ENCODE measurements at regions not wholly inside any gene's neighbourhood (a gene's known extent, or its start where the extent isn't known, plus 50 kb on each side); places are given as distances from the start of the nearest gene placed in this dataset.

DNA sequence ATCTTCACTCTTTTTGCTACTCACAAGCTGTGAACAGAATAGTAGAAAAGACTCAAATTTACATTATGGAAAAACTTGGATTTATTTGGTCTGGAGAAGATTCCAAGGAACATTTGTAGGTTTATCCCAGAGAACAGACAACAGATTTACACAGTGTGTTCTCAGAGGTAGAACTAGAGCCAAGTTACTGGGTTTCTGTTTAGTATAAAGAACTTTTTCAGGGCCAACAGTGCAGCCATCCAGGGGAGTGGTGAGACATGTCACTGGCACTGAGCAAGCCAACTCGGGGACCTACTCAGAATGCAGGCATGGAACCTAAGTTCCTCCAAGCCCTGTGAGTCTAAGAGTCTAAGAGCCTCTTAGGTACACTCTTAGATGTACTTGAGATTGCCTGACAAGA, 142.6 kb downstream of the OMA1 start:
- Histone ChIP-seq H3K27ac (ENCODE audit: low read length) (no peak overlapping the region), H3K36me3 (ENCODE audit: low read depth, low read length) (no peaks in the 10 kb centered on the region), H3K4me1 (ENCODE audit: insufficient read depth, low read length) (no peaks in the 10 kb centered on the region), H3F3A (ENCODE audit: low read length, unreplicated experiment) (no peaks in the 10 kb centered on the region), H3K4me2 (ENCODE audit: low read length) (no peak overlapping the region), H3K9ac (ENCODE audit: low read length) (no peak overlapping the region), H2AFZ (ENCODE audit: low read length) (no peak overlapping the region), H4K20me1 (ENCODE audit: low read length) (no peaks in the 10 kb centered on the region), H3K9me3 (ENCODE audit: low read length) (no peaks in the 10 kb centered on the region), H3K9me2 (replicated peaks; ENCODE audit: low read length) (no peaks in the 10 kb centered on the region), H3K27me3 (ENCODE audit: low read length) (peaks cover 46% of the 10 kb centered on the region), H3K4me3 (ENCODE audit: low read length) (no peak overlapping the region), H3K79me2 (ENCODE audit: low read length) (no peaks in the 10 kb centered on the region)
- TF ChIP-seq CTCF (conservative IDR thresholded peaks at IDR 0.05; ENCODE audit: low read depth, low read length) (no peak), EZH2phosphoT487 (IDR thresholded peaks at IDR 0.05; ENCODE audit: borderline replicate concordance, low read length) (no peak), EZH2 (IDR thresholded peaks at IDR 0.05; ENCODE audit: low read length, unreplicated experiment) (no peak)
- BruUV-seq (replicated peaks): no TSS peak
- no peak for ATAC-seq
- no peak for DNase-seq
- ChIA-PET CTCF (no interaction called here), POLR2A (ENCODE audit: unreplicated experiment) (no interaction called here)
- intact Hi-C loops (cut with micrococcal nuclease): no loop called here

GRCh38 chr1:58402444-58402843, 144.1 kb downstream of the OMA1 start:
- intact Hi-C loops (cut with micrococcal nuclease): no loop called here
- Histone ChIP-seq H3K9me2 (replicated peaks; ENCODE audit: low read length) (no peaks in the 10 kb centered on the region), H3K27ac (ENCODE audit: low read length) (no peak overlapping the region), H3K36me3 (ENCODE audit: low read depth, low read length) (no peaks in the 10 kb centered on the region), H3K4me2 (ENCODE audit: low read length) (no peak overlapping the region), H3K27me3 (ENCODE audit: low read length) (peaks cover 35% of the 10 kb centered on the region), H3K9me3 (ENCODE audit: low read length) (no peaks in the 10 kb centered on the region), H3K4me1 (ENCODE audit: insufficient read depth, low read length) (no peaks in the 10 kb centered on the region), H2AFZ (ENCODE audit: low read length) (no peak overlapping the region), H3F3A (ENCODE audit: low read length, unreplicated experiment) (no peaks in the 10 kb centered on the region), H4K20me1 (ENCODE audit: low read length) (no peaks in the 10 kb centered on the region), H3K4me3 (ENCODE audit: low read length) (no peak overlapping the region), H3K9ac (ENCODE audit: low read length) (no peak overlapping the region), H3K79me2 (ENCODE audit: low read length) (no peaks in the 10 kb centered on the region)
- no TSS peak for BruUV-seq (replicated peaks)
- ATAC-seq: no peak
- ChIA-PET POLR2A (ENCODE audit: unreplicated experiment) (no interaction called here), CTCF (no interaction called here)
- DNase-seq: no peak
- TF ChIP-seq CTCF (conservative IDR thresholded peaks at IDR 0.05; ENCODE audit: low read depth, low read length): no peak
- TF ChIP-seq EZH2 (IDR thresholded peaks at IDR 0.05; ENCODE audit: low read length, unreplicated experiment): no peak
- no peak for TF ChIP-seq EZH2phosphoT487 (IDR thresholded peaks at IDR 0.05; ENCODE audit: borderline replicate concordance, low read length)

DNA sequence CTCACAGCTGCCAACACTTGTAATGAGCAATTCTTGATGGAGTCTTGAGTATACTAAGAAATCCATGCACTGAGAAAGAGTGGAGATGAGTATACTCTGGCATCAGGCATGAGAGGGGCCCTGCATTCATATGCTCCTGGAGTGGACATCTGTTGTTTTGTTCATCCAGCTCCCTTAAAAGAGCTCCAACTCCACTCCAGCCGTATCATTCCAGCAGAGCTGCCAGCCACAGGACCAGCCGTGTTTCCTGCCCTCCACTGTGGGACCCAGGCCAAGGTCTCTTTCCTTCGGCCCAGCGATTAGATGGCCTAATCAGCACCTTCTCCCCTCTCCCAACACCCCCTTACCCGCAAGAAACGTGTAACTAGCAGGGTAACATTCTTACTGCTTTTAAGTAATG, 144.5 kb downstream of the OMA1 start:
- no peak overlapping the region for H3K4me2 ChIP-seq (ENCODE audit: low read length)

More for the DNA sequence above, 144.5 kb downstream of the OMA1 start:
- Histone ChIP-seq H3K27me3 (ENCODE audit: low read length) (peaks cover 32% of the 10 kb centered on the region), H3K4me3 (ENCODE audit: low read length) (no peak overlapping the region), H3F3A (ENCODE audit: low read length, unreplicated experiment) (no peaks in the 10 kb centered on the region), H3K4me1 (ENCODE audit: insufficient read depth, low read length) (no peaks in the 10 kb centered on the region), H3K27ac (ENCODE audit: low read length) (no peak overlapping the region), H3K79me2 (ENCODE audit: low read length) (no peaks in the 10 kb centered on the region), H3K9ac (ENCODE audit: low read length) (no peak overlapping the region), H3K9me2 (replicated peaks; ENCODE audit: low read length) (no peaks in the 10 kb centered on the region), H3K36me3 (ENCODE audit: low read depth, low read length) (no peaks in the 10 kb centered on the region), H4K20me1 (ENCODE audit: low read length) (no peaks in the 10 kb centered on the region), H3K9me3 (ENCODE audit: low read length) (no peaks in the 10 kb centered on the region), H2AFZ (ENCODE audit: low read length) (no peak overlapping the region)
- ATAC-seq (no peak), DNase-seq (no peak)
- intact Hi-C loops (cut with micrococcal nuclease): no loop called here
- ChIA-PET POLR2A (ENCODE audit: unreplicated experiment) (no interaction called here), CTCF (no interaction called here)
- no peak for TF ChIP-seq CTCF (conservative IDR thresholded peaks at IDR 0.05; ENCODE audit: low read depth, low read length)
- no peak for TF ChIP-seq EZH2 (IDR thresholded peaks at IDR 0.05; ENCODE audit: low read length, unreplicated experiment)
- no peak for TF ChIP-seq EZH2phosphoT487 (IDR thresholded peaks at IDR 0.05; ENCODE audit: borderline replicate concordance, low read length)
- BruUV-seq (replicated peaks): no TSS peak

Measured in PC-3 (cell line).